HFF-Myc (cell line): ENCODE measurements at regions not wholly inside any gene's neighbourhood (a gene's known extent, or its start where the extent isn't known, plus 50 kb on each side); places are given as distances from the start of the nearest gene placed in this dataset.

Source experiments
- DNase-seq: peaks from one replicate; pipeline ENCODE4 v3.0.0-alpha.2; 2011; ENCODE audit warnings: low read depth; ENCODE audit errors: extremely low read depth
- H3K4me3 ChIP-seq: replicated peaks from 2 replicates; pipeline ENCODE4 v1.5.1; 2011; ENCODE audit warnings: low read depth, mild to moderate bottlenecking, control low read depth, low read length
- CTCF ChIP-seq: IDR thresholded peaks from 2 replicates; pipeline ENCODE4 v1.5.1; 2012; ENCODE audit warnings: mild to moderate bottlenecking, low read depth, low read length, control low read depth; ENCODE audit errors: missing control alignments

GRCh38 chr3:74370342-74370741 lies 244.1 kb downstream of the CNTN3 start:
- DNase-seq, result no peak
- TF ChIP-seq CTCF, result no peak
- H3K4me3 ChIP-seq, result no peak overlapping the region

GRCh38 chr3:74366331-74366730 lies 248.1 kb downstream of the CNTN3 start:
- DNase-seq, result no peak
- H3K4me3 ChIP-seq, result no peak overlapping the region
- TF ChIP-seq CTCF, result no peak

GRCh38 chr3:74363346-74363745 lies 251.1 kb downstream of the CNTN3 start:
- no peak for DNase-seq
- no peak for TF ChIP-seq CTCF
- H3K4me3 ChIP-seq, result no peak overlapping the region

- H3K4me3 ChIP-seq, result no peak overlapping the region
- no peak for DNase-seq
- no peak for TF ChIP-seq CTCF
These were observed 254.1 kb downstream of the CNTN3 start for GRCh38 chr3:74360406-74360805.

GRCh38 chr3:74357881-74358280 lies 256.6 kb downstream of the CNTN3 start:
- no peak for TF ChIP-seq CTCF
- no peak for DNase-seq
- no peak overlapping the region for H3K4me3 ChIP-seq

- DNase-seq, result no peak
- no peak overlapping the region for H3K4me3 ChIP-seq
- peak; percentile 11 for TF ChIP-seq CTCF
These were observed 261.4 kb downstream of the CNTN3 start for GRCh38 chr3:74353039-74353438.

GRCh38 chr3:74352166-74352565 lies 262.3 kb downstream of the CNTN3 start:
- no peak overlapping the region for H3K4me3 ChIP-seq
- no peak for TF ChIP-seq CTCF
- no peak for DNase-seq
